HCT116 (cell line): ENCODE measurements at regions not wholly inside any gene's neighbourhood (a gene's known extent, or its start where the extent isn't known, plus 50 kb on each side); places are given as distances from the start of the nearest gene placed in this dataset.

Experiments
- ATAC-seq: fragments of 200-7000 bp; cut with Tn5 transposase; 2 replicates; pipeline ENCODE4 v1.9.1; 2020; ENCODE audit warnings: mild to moderate bottlenecking, moderate library complexity
- BruUV-seq: library from RNA; stranded (reverse); fragments of 400-500 nt; replicated peaks from 2 replicates; lab custom pipeline; 2021; lab: Mats Ljungman, UMichigan
- CTCF ChIA-PET: fragments of 300-600 bp; sonication (Branson Sonifier 250); formaldehyde crosslinking; loops from one replicate; lab custom pipeline; 2021; ENCODE audit warnings: antibody characterized with exemption; lab: Charles Lee
- POLR2A ChIA-PET: fragments of 300-600, 350-600 bp; sonication (Branson Sonifier 250); formaldehyde crosslinking; loops from one replicate; lab custom pipeline; 2021; ENCODE audit warnings: antibody characterized with exemption; lab: Charles Lee
- RAD21 ChIA-PET, 2 experiments: fragments of 300-600 bp; sonication (Branson Sonifier 250); formaldehyde crosslinking; loops; one replicate each; lab custom pipeline; 2023; ENCODE audit warnings: low total read pairs in 2 of 2; ENCODE audit not compliant: uncharacterized antibody in 2 of 2, unreplicated experiment in 2 of 2, low non-redundant PET in 1 of 2; lab: Charles Lee
- DNase-seq: peaks from one replicate; pipeline ENCODE4 v3.0.0-alpha.2; 2010; ENCODE audit warnings: low read depth, low spot score
- H2AFZ ChIP-seq: fragments of 200-600 bp; shearing (Covaris generic), sonication (generic); 2 replicates; pipeline ENCODE4 v1.6.1; 2017; ENCODE audit warnings: low read depth, mixed run types, mixed read lengths, antibody characterized with exemption, low read length; ENCODE audit not compliant: poor library complexity, severe bottlenecking
- H3K27ac ChIP-seq: 2 replicates; pipeline ENCODE4 v1.5.1; 2012; ENCODE audit warnings: low read depth, low read length
- H3K27me3 ChIP-seq: fragments of 200-600 bp; sonication (generic); 2 replicates; pipeline ENCODE4 v1.6.1; 2016; ENCODE audit warnings: mixed run types, low read length, mixed read lengths; ENCODE audit not compliant: insufficient read depth
- H3K36me3 ChIP-seq, 2 experiments: fragments of 200-500 bp in 1 of 2; fragments of 200-600 bp in 1 of 2; sonication (Bioruptor generic) in 1 of 2; sonication (generic) in 1 of 2; 2 replicates each; pipeline versions ENCODE4 v1.5.1 to v1.6.1; 2014 to 2016; ENCODE audit warnings: low read length in 2 of 2, inconsistent platforms in 1 of 2, mixed read lengths in 1 of 2, mixed run types in 1 of 2; ENCODE audit not compliant: insufficient read depth in 2 of 2, control insufficient read depth in 1 of 2
- H3K4me1 ChIP-seq, 2 experiments: fragments of 200-600 bp in 1 of 2; sonication (generic) in 1 of 2; 2 replicates each; pipeline versions ENCODE4 v1.5.1 to v1.6.1; 2012 to 2017; ENCODE audit warnings: low read length in 2 of 2, inconsistent platforms in 1 of 2, mild to moderate bottlenecking in 1 of 2, mixed read lengths in 1 of 2, mixed run types in 1 of 2, moderate library complexity in 1 of 2; ENCODE audit not compliant: insufficient read depth in 2 of 2, control insufficient read depth in 1 of 2
- H3K4me2 ChIP-seq: fragments of 200-600 bp; sonication (generic); 2 replicates; pipeline ENCODE4 v1.6.1; 2017; ENCODE audit warnings: mixed run types, low read length, mixed read lengths
- H3K4me3 ChIP-seq, 2 experiments: fragments of 200-600 bp in 1 of 2; sonication (generic) in 1 of 2; replicated peaks in 1 of 2; 2 replicates each; pipeline ENCODE4 v1.5.1; 2011 to 2016; ENCODE audit warnings: low read length in 2 of 2, control low read depth in 1 of 2, low read depth in 1 of 2, mild to moderate bottlenecking in 1 of 2, mixed read lengths in 1 of 2, mixed run types in 1 of 2
- H3K79me2 ChIP-seq: fragments of 200-600 bp; sonication (generic); 2 replicates; pipeline ENCODE4 v1.6.1; 2017; ENCODE audit warnings: mild to moderate bottlenecking, mixed run types, low read length, moderate library complexity, mixed read lengths; ENCODE audit not compliant: insufficient read depth
- H3K9ac ChIP-seq: fragments of 200-600 bp; sonication (generic); 2 replicates; pipeline ENCODE4 v1.6.1; 2016; ENCODE audit warnings: low read length, mixed read lengths
- H3K9me2 ChIP-seq: fragments of 200-600 bp; sonication (generic), shearing (Covaris generic); 2 replicates; pipeline ENCODE4 v1.6.1; 2017; ENCODE audit warnings: mixed run types, mild to moderate bottlenecking, moderate library complexity; ENCODE audit not compliant: insufficient read depth
- H3K9me3 ChIP-seq, 2 experiments: fragments of 200-500 bp in 1 of 2; fragments of 200-600 bp in 1 of 2; sonication (Bioruptor generic) in 1 of 2; sonication (generic) in 1 of 2; 2 replicates each; pipeline ENCODE4 v1.6.1; 2014 to 2017; ENCODE audit warnings: low read length in 2 of 2, mixed read lengths in 2 of 2, inconsistent platforms in 1 of 2, low read depth in 1 of 2, mild to moderate bottlenecking in 1 of 2, mixed run types in 1 of 2, moderate library complexity in 1 of 2; ENCODE audit not compliant: control insufficient read depth in 1 of 2, insufficient read depth in 1 of 2
- H4K20me1 ChIP-seq: fragments of 200-600 bp; sonication (generic), shearing (Covaris generic); 2 replicates; pipeline ENCODE4 v1.6.1; 2017; ENCODE audit warnings: mixed run types, mild to moderate bottlenecking, moderate library complexity; ENCODE audit not compliant: insufficient read depth
- ATF3 ChIP-seq: IDR thresholded peaks from 2 replicates; pipeline ENCODE4 v1.6.1; 2012
- CBX3 ChIP-seq: IDR thresholded peaks from 2 replicates; pipeline ENCODE4 v1.6.1; 2012; ENCODE audit warnings: low read depth
- CEBPB ChIP-seq: IDR thresholded peaks from 2 replicates; pipeline ENCODE4 v1.6.1; 2012; ENCODE audit warnings: low read depth
- EZH2 ChIP-seq: fragments of 200-600 bp; sonication (generic); IDR thresholded peaks from 2 replicates; pipeline ENCODE4 v1.6.1; 2017; ENCODE audit warnings: antibody characterized with exemption, mixed run types
- EZH2phosphoT487 ChIP-seq: fragments of 200-600 bp; IDR thresholded peaks from 2 replicates; pipeline ENCODE4 v1.6.1; 2018; ENCODE audit warnings: antibody characterized with exemption, borderline replicate concordance
- FOSL1 ChIP-seq: IDR thresholded peaks from 2 replicates; pipeline ENCODE4 v1.6.1; 2012; ENCODE audit warnings: low read depth
- POLR2A ChIP-seq: IDR thresholded peaks from 2 replicates; pipeline ENCODE4 v1.7.0; 2011; ENCODE audit warnings: borderline replicate concordance; ENCODE audit not compliant: insufficient read depth, insufficient read length; ENCODE audit errors: extremely low read depth
- REST ChIP-seq: IDR thresholded peaks from 2 replicates; pipeline ENCODE4 v1.6.1; 2012; ENCODE audit warnings: low read depth
- SP1 ChIP-seq: IDR thresholded peaks from 2 replicates; pipeline ENCODE4 v1.6.1; 2012; ENCODE audit warnings: low read depth
- SRF ChIP-seq: IDR thresholded peaks from 2 replicates; pipeline ENCODE4 v1.6.1; 2012; ENCODE audit warnings: low read depth
- TCF7L2 ChIP-seq: IDR thresholded peaks from 2 replicates; pipeline ENCODE4 v1.7.0; 2011; ENCODE audit warnings: borderline replicate concordance, inconsistent platforms; ENCODE audit not compliant: insufficient read depth, insufficient read length; ENCODE audit errors: extremely low read depth
- YY1 ChIP-seq: IDR thresholded peaks from 2 replicates; pipeline ENCODE4 v1.6.1; 2011; ENCODE audit warnings: low read length, low read depth, moderate library complexity, mild to moderate bottlenecking; ENCODE audit not compliant: insufficient replicate concordance; ENCODE audit errors: extremely low read depth
- ZBTB33 ChIP-seq: IDR thresholded peaks from 2 replicates; pipeline ENCODE4 v1.6.1; 2011; ENCODE audit warnings: mild to moderate bottlenecking, low read length, moderate library complexity; ENCODE audit not compliant: insufficient replicate concordance; ENCODE audit errors: extremely low read depth
- ZFX ChIP-seq: fragments of 450-650 bp; IDR thresholded peaks from 2 replicates; pipeline ENCODE4 v1.6.1; 2017
- intact Hi-C: fragments of 100-400 bp; cut with micrococcal nuclease; formaldehyde crosslinking; loops from 2 replicates; pipeline ENCODE4 v1.10.0; 2022

GRCh38 chr4:74543983-74544382, 99.0 kb downstream of the AREG start (continued):
- no peak for TF ChIP-seq YY1
- TF ChIP-seq ZBTB33, result no peak
- TF ChIP-seq POLR2A, result no peak
- no peak for TF ChIP-seq EZH2
- TF ChIP-seq TCF7L2, result no peak
- no peak for TF ChIP-seq SRF
- TF ChIP-seq CBX3, result no peak

- Histone ChIP-seq H3K4me3 (no peak overlapping the region), H3K79me2 (peaks cover 6% of the 10 kb centered on the region; the same call in 1 of the 2 replicates), H3K9ac (peak overlapping the region; percentile 65), H2AFZ (peak overlapping the region; percentile 27), H3K36me3 (no peaks in the 10 kb centered on the region), H3K4me1 (peaks cover 70 to 84% of the 10 kb centered on the region in 2 experiments), H4K20me1 (no peaks in the 10 kb centered on the region), H3K9me3 (no peaks in the 10 kb centered on the region), H3K27me3 (no peaks in the 10 kb centered on the region), H3K9me2 (no peaks in the 10 kb centered on the region), H3K27ac (peak overlapping the region; percentile 92), H3K4me2 (peak overlapping the region; percentile 53)
- no peak for ATAC-seq
- intact Hi-C loops, result loop anchor here (2.0 kb wide), 1 partner anchor 80 kb away; no protein-coding TSS in a partner anchor
- DNase-seq, result no peak
- TSS peak; percentile 42 for BruUV-seq
- ChIA-PET CTCF (interaction anchor here (0.7 to 1.6 kb wide), 8 partner anchors 12 to 224 kb away, joined by 3 to 11 read pairs (median 3); no protein-coding TSS in a partner anchor), POLR2A (interaction anchor here (0.7 to 7.6 kb wide), 26 partner anchors 9 to 224 kb away, joined by 3 to 145 read pairs (median 6); partner anchors contain the start of genes AREG and EREG), RAD21 (interaction anchor here (0.5 to 1.6 kb wide), 4 partner anchors 78 to 259 kb away, joined by 3 to 5 read pairs (median 4); no protein-coding TSS in a partner anchor)
- no peak for TF ChIP-seq EZH2
- peak; percentile 66 for TF ChIP-seq SRF
- TF ChIP-seq SP1, result peak; percentile 60
- TF ChIP-seq ATF3, result no peak
- peak; percentile 17; the same call in 1 of the 2 replicates for TF ChIP-seq CEBPB
- TF ChIP-seq EZH2phosphoT487, result no peak
- TF ChIP-seq FOSL1, result 0 out of 2 replicates have a peak, but pooled peaks have one; percentile 5
- TF ChIP-seq TCF7L2, result peak; percentile 4
- TF ChIP-seq POLR2A, result no peak
- no peak for TF ChIP-seq REST
- TF ChIP-seq ZFX, result no peak
- TF ChIP-seq ZBTB33, result no peak
- TF ChIP-seq YY1, result no peak
These were observed 99.9 kb downstream of the AREG start for GRCh38 chr4:74544655-74545361.
